Suppressor macrophage treated with lipopolysaccharide for 1 hour (primary cell): ENCODE measurements at regions not wholly inside any gene's neighbourhood (a gene's known extent, or its start where the extent isn't known, plus 50 kb on each side); places are given as distances from the start of the nearest gene placed in this dataset.

Experiments
- DNase-seq, 3 donors: peaks; one replicate each; pipeline ENCODE4 v3.0.0-alpha.2; 2020 to 2022

DNA sequence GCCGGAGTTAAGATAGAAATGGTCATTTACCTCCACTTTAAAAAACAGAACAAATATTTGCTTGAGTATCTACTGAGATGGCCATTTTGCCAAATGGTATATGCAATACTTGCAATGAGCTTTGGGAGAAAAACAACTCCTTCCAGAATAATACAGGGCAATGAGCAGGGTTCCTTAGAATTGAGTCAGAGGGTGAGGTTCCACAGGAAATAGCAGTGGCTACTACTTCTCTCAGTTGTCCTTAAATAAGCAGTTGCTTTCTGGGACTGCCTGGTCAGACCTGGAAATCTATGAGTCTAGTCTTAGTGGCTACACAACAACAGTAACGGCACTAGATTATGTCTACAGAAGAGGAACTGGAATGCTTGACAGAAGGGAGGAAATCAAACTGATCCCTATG lies 80.9 kb upstream of the CCDC85A start:
- DNase-seq = no peak

DNA sequence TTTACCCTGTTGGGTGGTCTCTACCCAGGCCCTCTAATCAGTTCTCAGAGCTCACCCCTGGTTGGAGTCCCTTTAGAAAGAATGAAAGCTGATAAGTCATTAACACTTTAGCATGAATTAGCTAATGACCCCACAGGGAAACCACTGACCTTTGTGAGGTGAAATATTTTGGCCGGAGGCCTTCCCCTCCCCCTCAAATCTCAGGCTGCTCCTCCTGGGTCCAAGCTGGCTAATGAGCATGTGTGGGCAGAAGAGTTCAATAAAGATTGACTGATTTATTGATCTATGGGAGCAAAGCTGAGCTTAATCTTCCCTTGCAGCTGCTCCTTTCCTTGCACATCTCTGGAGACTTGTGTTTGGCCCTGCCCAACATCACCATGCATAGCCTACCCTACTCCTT lies 78.8 kb upstream of the CCDC85A start:
- DNase-seq = no peak

DNA sequence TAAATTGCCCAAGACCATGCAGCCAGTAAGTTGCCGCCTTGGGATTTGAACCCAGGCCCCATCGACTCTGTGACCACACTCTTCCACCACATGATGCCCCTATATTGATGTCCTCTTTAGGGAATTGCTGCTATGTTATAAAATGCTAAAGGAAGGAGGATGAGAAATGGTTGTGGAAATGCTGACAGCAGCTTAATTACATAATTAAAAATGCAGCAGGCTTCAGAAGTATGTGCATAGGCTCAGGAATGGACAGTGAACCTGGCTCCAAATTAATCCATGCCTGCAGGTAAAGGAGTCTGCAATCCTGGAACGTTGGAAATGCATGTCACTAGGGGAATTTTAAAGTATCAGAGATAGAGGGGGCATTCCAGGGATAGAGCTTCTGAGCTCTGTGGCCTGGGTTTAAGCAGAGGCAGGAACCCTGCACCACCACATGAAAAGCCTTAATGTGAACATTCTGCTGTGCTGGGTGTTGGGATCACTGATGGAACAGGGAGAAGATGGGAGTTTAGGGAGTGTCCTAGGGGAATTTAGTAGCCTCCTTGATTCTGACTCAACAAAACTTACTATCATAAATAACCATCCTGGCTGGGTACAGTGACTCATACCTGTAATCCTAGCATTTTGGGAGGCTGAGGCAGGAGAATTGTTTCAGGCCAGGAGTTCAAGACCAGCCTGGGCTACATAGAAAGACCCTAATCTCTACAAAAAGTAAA lies 76.1 kb upstream of the CCDC85A start:
- no peak for DNase-seq

DNA sequence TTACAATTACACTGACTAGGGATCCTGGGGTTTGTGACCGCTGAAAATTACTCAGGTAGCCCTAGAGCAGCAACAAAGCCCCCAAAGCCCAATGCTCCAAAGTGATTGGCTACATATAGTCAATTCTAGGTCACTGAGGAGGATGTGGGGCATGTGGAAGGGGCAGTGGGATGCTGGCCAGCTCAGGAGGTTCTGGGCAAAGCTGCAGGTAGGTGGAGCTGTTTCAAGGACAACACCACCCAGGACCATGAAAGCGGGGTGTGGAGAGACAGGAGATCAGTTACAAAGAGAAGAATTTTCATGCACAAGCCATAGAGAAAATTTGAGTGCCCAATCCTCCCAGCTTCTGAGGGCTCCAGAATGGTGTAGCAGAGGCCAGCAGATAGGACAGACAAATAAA lies 75.0 kb upstream of the CCDC85A start:
- DNase-seq = no peak

DNA sequence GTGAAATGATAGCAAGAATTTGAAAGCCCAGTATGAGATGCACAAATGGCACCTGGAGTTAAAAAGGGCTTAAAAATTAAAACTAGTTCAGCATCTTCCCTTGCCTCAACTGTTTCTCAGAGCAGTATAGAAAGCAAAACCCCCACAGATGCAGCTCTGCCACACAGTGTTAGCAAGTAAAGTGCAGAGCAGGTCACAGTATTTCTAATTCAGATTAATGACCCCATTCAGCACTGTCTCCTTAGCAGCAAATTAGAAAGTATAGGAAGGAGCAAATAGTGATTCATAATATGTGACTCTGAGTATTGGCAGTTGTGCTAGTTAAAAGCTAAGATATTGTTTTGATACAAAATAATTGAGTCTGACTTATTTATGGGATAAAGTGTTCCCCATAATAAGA lies 73.8 kb upstream of the CCDC85A start:
- DNase-seq = no peak

DNA sequence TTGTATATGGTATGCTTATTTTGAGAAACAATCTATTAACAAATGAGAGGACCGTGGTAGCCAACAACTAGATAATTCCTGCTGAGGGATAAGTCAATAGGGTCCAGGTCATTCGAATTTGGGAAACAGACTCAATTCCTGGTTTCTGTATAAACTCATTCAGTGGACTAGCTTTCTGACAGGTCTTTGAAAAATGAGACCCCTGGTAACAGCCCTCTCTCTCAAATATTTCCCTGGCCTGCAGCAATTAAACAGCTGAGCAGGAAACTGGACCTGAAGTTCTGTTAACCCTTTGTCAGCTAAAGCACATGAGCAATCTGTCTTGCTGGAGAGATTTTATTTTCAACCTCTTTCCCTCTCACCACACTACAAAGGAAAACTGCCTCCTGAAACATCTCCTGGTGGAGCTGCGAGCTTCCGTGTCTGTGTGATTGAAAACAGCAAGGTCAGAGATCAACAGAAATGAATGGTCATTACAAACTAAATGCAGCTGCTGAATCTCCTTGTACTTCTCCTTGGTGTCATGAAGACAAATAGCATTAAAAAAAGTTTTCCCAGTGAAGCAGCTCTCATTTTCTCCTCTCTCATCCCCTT lies 70.3 kb upstream of the CCDC85A start:
- DNase-seq = no peak

DNA sequence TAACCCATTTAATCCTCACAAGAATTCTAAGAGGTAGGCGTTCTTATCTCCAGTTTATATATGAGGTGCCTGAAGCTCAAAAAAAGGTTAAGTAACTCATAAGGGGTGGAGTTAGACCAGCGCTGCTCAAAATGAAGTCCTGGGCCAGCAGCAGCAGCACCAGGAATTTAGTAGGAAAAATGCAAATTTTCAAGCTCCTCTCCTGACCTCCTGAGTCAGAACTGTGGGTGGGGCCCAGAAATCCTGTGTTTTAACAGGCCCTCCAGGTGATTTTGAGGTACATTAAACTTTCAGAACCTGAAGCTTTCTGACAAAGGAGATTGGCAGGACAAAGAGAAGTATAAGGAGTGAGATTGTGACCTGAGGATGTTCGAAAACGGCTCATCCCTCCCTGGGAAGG lies 66.0 kb upstream of the CCDC85A start:
- DNase-seq = no peak

DNA sequence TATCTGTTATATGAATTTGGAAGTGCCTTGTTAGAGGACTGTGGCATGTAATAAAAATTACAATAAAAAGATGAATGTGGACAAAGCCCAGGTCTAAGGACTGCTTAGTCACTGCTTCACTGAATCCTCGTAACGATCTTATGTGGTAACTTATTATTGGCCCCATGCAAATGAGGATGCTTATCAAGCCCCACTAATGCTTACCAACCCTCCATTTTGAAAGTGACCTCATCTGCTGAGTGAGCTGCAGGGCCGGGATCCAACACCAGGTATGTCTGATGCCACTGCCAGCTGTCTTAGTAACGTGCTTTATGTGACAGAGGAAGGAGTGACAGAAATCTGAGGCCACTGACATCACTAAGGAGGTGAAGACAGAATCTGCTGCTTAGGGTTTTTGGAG lies 65.3 kb upstream of the CCDC85A start:
- DNase-seq = no peak

DNA sequence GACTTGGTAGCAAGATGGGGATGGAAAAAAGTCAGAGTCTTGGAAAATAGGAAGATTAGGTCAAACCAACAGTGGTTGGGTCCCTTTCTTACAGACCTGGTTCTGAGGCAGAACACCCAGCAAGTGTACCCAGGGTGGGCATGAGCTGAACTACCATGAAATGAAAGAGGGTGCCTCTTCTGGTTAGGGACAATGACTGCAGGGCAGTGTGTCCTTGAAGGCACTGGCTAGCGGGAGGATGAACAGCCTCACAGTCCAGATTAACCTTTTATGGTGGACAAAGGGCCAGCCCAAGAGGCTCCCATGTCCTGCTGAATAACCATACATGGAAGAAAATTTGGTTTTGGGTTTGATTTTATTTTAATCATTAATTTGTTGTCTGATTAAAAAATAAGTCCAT lies 61.8 kb upstream of the CCDC85A start:
- DNase-seq = no peak

DNA sequence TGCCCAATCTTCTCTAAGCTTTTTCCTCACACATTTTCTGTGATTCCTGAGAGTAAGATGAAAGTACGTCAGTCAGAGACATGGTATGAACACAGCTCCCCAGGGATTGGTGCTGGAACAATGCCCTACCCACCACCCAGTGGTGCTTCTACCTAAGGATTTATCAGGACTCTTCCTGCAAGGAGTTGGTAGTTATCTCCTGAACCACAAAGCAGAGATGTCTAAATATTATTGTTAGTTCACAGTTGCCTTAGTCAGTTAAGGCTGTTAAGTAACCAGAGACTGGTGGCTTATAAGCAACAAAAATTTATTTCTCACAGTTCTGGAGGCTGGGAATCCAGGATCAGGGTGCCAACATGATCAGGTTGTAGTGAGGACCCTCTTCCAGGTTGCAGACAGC lies 60.3 kb upstream of the CCDC85A start:
- no peak for DNase-seq

DNA sequence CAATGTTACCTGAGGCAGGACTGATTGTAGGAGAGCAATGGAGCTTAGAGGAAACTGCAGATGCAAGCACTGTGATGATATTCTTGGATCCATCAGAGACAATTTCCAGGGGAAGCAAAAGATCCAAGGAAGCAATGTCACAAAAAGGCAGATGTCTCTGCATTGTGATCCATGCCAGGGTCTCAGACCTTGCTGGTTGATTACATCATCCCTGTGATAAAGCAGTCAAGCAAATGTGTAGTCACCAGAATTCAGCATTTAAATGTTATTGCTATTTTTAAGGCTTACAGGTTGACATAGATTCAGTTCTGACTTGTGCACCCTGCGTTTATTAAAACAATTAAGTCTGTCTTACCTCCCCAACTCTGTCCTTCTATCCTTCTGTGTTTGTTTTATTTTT lies 56.8 kb upstream of the CCDC85A start:
- no peak for DNase-seq

DNA sequence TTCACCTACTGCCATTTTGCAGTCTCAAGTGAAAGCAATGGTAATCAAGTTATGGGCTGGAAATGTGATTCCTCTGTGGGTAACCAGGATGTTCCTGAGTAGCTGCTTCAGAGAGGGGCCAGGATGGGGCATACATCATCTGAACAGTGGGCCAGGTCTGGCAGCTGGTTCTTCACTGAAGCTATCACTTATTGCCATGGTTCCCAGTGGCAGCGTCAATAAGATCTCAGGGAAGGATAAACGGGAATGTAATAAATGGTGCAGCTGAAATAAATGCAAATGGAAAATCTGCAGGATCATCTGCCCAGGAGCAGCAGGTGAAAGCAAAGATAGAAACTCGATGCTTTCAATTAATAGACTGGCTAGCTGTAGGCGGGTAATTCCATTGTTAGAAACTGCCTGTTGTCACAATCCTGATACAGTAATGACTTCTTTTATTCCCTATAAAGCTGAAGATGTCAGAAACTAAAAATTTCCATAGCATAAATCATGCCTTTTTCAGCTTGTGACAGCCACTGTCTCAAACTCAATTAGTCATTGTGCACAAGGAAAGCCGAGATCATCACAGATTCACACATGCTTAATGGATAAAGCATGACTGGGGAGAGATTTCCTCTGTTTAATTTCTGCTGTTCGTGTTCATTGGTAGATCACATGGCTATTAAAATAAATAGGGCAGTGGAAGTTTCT lies 56.2 kb upstream of the CCDC85A start:
- peak in 1 of 3 donors; percentile 23 for DNase-seq

DNA sequence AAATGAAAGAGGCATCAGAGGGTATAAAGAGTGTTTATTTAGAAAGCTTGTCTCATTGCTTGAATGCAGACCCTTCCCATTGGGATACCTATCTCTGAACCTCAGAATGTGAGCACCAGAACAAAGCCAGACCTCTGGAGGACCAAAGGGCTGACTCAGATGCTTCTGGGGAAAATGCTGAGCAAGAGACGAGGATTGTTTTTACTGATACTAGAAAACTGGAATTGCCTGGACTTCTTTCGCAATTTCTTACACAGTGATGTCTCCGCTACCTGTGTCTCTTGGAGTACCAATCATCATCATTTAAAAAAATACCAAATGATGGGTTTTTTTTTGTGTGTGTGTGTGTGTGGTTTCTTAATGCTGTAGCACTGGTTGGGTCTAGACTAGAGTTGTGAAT lies 55.6 kb upstream of the CCDC85A start:
- DNase-seq = no peak

DNA sequence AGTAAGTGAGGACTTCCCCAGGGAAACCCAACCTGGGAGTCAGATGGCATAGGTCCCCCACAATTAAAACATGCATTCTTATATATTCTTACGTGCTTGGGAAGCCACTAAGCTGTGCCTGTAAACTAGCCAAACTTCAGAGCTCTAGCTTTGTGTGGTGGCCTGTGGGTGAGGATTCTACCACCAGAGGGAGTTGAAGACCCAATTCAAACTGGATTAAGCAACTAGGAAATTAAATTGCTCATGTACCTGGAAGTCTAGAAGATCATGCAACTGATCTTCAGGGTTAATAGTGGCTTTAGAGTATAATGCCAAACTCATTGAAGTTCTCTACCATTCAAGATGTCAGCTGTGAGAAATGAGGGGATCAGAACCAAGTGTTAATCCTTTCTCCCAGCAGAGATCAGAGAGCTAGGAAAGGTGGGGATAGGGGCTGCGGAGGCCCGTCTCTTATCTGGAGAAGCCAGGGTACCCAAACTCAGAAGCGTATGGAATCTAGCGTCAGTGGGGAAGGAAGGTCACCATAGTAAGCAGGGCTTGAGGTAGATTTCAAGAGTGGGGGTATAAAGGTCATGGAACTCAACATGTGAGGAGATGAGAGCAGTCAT lies 53.2 kb upstream of the CCDC85A start:
- peak in 2 of 3 donors; percentile 25 to 27 for DNase-seq

DNA sequence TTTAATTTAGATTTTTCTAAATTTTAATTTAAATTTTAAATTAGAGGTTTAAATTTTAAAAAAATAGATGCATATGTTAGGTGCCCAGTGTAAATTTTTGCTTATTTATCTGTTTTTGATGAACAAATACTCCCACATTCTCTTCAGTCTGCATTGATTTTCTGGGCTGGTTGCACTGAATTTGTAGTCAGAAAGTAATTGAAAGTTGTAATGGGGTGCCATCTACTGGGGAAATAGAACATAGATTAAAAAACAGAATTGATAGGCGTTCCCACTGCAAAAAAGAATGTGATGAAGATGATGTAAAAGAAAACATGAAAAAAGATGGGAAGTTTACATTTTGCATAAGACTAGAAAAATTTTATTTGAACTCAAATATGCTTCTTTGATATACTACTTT lies 51.7 kb upstream of the CCDC85A start:
- peak; percentile 28 to 38 (median 34) for DNase-seq

DNA sequence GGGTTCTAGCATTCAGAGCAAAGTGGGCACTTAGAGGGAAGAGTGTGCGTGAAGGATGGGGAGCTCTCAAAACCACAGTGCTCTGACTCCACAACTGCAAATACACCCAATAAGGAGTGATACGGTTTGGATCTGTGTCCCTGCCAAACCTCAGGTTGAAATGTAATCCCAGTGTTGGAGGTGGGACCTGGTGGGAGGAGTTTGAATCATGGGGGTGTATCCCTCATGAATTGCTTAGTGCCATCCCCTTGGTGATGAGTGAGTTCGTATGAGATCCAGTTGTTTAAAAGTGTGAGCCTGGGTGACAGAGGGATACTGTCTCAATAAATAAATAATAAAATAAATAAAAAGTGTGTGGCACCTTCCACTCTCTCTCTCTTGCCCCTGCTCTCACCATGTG lies 50.3 kb upstream of the CCDC85A start:
- no peak for DNase-seq

DNA sequence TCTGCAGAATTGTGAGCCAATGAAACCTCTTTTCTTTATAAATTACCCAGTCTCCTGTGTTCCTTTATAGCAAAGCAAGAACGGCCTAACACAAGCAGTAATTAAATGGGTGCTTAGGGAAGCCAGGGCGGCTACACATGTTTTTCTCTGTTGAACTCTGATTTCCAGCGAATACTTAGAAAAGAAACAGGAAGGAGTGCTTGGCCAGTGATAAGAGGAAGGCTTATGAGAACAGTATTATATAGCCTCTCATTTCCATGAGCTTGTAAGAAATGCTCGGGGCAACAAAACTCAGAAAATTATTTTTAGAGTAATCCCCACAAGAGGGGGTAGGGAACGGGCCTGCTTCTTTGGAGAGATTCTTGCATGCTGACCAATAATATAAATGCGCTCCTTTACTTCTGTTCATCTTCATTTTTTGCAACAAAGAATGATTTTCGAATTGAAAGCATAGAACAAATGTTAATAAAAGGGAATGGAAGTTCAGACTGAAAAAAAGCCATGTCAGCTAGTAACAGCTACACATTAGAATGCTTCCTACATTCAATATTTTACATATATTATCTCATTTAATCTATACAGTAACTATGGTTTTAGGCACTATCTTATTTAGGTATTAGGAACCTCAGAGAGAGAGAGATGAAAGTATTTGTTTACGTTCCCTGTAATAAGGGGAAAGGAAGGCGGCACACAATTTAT lies 49.7 kb upstream of the CCDC85A start:
- DNase-seq = no peak
